ENCODE measurements at regions not wholly inside any gene's neighbourhood (a gene's known extent, or its start where the extent isn't known, plus 50 kb on each side); places are given as distances from the start of the nearest gene placed in this dataset.

DNA sequence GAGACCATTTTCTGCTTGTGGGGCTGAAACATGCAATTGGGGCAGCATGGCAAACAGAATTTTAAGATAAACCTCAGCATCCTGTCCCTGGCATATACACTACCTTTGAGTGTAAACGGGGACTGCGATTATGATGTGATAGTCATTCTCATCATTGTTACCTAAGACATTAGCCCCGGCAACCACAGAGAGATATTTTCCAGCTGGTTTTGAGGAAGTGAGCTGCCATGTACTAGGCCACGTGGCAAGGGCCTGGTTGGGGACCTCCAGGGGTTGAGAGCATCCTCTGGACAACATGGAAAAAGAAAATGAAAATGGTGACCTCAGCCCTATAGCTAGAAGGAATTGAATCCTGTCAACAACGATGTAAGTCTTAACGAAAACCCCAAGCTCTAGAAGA, 623.6 kb upstream of the CDH18 start:
- TF ChIP-seq CTCF (IDR thresholded peaks at IDR 0.05) (no peak), POLR2A (IDR thresholded peaks at IDR 0.05) (no peak)
